Activated naive CD4-positive, alpha-beta T cell (primary cell): ENCODE measurements at regions not wholly inside any gene's neighbourhood (a gene's known extent, or its start where the extent isn't known, plus 50 kb on each side); places are given as distances from the start of the nearest gene placed in this dataset.

Source experiments
- DNase-seq, 4 experiments: peaks; one replicate each; lab custom pipeline; 2025; lab: John Stamatoyannopoulos, UW

DNA sequence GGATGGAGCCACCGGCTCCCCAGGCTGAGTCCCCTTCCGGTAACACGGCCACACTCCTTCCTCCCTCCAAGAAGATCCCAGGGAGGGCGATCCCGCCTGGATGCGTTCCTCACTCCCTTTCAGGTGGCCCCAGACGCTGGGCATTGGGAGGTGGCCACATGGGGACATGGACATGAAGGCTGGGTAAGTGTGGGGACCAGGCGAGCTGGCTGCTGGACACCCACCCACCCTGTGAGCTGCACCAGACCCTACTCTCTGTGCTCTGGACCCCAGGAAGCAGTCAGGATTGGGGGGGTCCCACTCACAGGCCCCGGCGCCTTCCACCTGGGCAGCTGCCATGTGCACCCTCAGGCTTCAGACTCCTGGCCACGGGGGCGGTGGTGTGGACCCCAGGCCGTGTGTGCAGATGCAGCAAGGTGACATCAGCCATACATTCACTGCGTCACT is 932.8 kb downstream of the BRD1 start:
- DNase-seq, result no peak

DNA sequence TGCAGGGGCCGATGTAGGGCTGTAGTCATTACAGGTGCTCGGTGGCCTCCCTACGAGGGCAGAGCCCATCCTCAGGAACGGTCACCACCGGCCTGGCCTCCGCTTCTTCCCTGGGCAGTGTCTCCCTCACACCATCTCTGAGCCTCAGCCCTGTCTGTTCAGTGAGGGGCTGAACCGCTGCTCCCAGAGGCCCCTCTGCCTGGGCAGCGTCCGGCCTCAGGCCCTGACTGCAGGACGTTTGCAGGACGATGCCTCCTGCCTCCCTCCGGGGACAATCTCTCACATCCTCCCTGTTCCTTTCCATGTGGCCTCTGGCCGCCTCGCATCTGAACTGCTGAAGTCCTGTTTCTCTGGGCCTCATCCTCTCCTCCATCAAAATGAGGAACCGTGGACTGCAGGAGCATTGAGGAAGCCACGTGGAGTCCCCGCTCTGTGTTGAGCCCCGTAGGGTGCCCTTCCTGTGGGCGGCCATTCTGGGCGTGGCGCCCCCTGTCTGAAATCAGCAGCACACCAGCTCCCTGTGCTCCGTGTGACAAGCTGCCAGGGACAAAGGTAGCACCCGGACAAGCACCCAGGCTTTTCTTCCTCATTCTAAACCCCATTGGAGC is 933.5 kb downstream of the BRD1 start:
- no peak for DNase-seq

DNA sequence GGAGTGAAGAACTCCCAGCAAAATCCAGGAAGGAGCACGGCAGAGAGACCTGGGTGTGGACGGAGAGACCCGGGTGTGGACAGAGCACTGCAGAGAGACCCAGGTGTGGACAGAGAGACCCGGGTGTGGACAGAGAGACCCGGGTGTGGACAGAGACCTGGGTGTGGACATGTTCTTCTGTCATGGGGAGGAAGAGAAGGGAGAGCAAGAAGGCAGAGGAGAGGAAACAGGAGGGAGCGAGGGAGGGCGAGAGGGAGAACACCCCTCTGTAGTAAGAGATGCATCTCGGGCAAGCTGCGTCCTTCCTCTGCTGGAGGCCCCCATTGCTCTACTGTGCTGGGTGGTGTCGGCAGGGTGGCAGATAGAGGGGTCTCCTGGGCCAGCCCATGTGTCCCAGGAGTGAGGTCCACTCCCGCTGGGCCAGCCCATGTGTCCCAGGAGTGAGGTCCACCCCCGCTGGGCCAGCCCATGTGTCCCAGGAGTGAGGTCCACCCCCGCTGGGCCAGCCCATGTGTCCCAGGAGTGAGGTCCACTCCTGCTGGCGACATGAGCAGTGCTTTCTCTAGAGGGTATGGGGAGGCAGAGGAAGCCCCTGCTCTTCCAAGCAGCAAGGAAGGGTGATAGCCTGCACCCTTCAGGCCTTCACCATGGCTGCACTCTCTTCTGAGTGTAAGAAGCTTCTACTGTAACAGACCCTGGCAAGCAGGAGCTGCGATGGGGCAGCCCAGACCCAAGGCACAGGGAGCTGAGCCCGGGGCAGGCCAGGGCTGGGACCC is 934.2 kb downstream of the BRD1 start:
- no peak for DNase-seq

DNA sequence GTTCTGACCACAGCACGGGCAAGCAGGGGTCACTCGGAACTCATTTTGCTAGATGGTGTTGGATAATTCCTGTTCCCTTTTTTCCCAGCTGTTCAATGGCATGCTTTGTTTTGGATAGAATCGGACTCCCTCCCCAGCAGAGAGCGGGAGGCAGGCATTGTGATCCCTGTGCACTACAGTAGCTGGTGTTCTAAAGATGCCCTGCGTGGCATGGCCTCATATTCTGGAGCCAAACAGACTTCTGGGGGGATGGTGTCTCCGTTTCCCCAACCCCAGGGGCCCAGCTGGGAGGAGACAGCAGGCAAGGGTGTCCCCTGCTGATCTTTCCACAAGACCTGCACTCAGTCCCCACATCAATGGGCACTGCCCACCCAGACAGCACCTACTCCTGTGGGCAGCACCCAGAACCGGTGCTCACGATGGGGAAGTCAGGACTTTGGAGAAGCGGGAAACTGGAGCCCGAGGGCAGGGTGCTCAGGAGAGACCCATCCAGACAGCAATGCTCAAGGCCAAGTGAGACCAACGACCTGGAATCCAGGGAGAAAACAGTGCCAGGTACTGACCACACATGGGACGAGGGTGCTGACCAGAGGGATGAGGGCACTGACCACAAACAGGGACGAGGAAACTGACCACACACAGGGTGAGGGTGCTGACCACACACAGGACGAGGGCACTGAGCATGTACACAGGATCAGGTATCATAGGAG is 934.9 kb downstream of the BRD1 start:
- no peak for DNase-seq

- DNase-seq, result no peak
Observed at GRCh38 chr22:48891688-48892577, 935.7 kb downstream of the BRD1 start.

DNA sequence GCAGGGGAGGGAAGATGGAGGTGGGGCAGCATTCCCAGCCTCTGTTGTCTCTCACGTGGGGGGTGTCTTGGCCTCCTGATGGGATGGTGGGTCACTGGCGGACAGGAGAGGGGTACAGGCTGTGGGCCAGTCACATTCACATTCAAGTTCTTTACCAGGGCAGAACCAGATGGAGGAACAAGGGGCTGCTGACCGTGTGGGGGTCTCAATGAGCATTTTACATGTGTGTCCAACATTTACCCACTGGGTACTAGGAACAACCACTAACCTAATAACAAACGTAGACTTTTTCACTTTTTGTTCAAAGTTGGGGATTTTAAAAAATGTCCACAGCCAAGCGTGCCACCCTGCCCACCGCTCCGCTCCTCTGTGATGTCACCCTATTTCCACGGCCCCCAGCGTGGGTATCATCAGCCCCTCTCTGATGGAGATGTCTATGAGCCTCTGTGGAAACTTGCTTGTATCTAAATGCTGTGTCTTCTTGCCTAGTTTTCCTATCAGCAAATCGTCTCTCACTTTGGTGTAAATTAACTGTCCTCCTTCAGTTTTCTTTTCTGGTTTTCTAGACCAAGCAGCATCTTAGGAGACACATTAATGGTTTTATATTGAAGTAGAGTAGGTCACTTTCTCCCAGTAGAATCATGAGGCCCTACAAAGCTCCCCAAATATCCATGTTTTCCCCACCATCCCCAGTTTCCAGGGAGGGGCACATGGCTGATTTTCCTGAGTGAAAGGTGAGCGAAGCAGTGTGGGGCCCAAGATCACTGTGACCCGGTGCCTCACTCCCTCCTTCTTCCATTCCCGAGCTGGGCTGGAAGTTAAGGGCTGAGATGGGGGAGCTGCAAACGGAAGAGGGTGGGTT is 936.7 kb downstream of the BRD1 start:
- no peak for DNase-seq

DNA sequence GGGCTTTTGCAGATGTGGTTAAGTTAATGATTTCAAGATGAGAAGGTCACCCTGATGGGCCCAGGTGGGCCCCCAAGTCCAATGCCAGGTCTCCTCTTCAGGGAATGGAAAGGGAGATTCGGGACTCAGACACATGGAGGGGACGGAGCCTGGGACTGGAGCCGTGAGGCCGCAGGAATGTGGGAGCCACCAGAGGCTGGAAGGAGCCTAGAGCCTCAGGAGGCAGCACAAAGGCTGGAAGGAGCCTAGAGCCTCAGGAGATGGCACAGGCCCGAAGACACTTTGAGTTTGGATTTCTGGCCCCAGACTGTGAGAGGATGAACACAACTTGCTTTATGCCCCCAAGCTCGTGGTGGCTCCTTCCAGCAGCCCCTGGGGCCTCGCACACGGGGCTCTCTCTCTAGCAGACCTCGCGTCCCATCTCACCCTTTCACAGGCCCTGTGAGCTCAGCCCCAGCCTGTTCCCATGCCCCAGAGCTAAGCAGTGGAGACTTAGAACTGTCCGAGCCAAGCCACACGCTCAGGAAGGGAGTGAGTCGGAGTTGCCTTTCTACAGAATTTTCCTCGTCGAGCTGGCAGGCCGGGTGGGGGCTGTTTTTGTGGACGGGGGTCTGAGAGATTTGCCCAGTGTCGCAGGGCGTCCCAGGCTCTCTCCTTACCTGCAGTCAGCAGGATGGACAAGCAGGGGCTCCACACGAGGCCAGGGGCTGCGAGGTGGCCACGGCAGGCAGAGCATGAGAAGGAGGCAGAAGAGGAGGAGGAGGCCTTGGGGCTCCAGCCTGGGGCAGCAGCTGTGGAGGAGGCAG is 937.6 kb downstream of the BRD1 start:
- no peak for DNase-seq

- DNase-seq, result no peak
Observed at GRCh38 chr22:48889209-48889830, 938.4 kb downstream of the BRD1 start.

- DNase-seq, result no peak
Observed at GRCh38 chr22:48888466-48889208, 939.0 kb downstream of the BRD1 start.

- no peak for DNase-seq
Observed at GRCh38 chr22:48887394-48888332, 940.0 kb downstream of the BRD1 start.

GRCh38 chr22:48886604-48887393 is 940.9 kb downstream of the BRD1 start:
- no peak for DNase-seq

- DNase-seq, result no peak
Observed at GRCh38 chr22:48885919-48886305, 941.8 kb downstream of the BRD1 start.

GRCh38 chr22:48885271-48885918 is 942.3 kb downstream of the BRD1 start:
- no peak for DNase-seq

- DNase-seq, result no peak
Observed at GRCh38 chr22:48884786-48885185, 942.9 kb downstream of the BRD1 start.

GRCh38 chr22:48884324-48884723 is 943.3 kb downstream of the BRD1 start:
- no peak for DNase-seq

DNA sequence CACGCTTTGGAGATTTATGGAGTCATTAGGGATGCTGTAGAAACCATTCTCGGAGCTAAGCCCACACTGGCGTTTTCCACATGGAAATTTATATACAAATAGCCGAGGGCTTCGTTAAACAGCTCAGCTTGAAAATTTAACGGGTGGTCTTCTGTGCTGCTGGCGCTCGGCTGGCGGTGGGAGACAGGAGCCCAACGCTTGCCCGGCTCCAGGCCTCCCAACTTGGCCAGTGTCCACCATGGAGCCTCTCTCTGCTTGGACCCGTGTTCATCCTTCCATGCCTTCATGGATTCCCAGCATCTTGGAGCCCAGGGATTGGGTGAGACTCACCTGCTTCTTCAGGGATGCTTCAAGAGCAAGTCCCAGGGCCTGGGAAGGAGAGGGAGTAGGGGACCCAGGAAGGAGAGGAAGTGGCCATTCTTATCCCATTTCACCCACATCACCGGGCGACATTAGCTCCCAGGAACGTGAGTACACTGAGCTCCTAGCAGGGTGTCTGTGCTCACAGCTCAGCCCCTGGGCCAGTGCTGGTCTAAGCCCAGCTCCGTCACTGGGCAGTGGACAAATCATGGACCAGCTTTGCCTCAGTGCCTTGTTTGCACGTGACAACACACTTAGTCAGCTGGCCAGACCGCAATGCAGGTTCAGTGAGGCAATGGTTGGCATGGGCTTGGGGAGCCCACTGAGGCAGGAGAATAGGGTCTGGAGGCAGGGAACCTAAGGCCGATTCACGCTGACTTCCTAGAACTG is 944.3 kb downstream of the BRD1 start:
- no peak for DNase-seq
